NCI-H748 treated with DMSO at 0.1 percent for 48 hours (cell line): ENCODE measurements at regions not wholly inside any gene's neighbourhood (a gene's known extent, or its start where the extent isn't known, plus 50 kb on each side); places are given as distances from the start of the nearest gene placed in this dataset.
"Not testable (repeated sequence)": the region's sequence is repeated elsewhere in the genome, so short reads cannot be mapped to it uniquely, and the experiment has no call there.

ENCODE experiments used
- DNase-seq: peaks from one replicate; lab custom pipeline; 2025; lab: John Stamatoyannopoulos, UW

DNA sequence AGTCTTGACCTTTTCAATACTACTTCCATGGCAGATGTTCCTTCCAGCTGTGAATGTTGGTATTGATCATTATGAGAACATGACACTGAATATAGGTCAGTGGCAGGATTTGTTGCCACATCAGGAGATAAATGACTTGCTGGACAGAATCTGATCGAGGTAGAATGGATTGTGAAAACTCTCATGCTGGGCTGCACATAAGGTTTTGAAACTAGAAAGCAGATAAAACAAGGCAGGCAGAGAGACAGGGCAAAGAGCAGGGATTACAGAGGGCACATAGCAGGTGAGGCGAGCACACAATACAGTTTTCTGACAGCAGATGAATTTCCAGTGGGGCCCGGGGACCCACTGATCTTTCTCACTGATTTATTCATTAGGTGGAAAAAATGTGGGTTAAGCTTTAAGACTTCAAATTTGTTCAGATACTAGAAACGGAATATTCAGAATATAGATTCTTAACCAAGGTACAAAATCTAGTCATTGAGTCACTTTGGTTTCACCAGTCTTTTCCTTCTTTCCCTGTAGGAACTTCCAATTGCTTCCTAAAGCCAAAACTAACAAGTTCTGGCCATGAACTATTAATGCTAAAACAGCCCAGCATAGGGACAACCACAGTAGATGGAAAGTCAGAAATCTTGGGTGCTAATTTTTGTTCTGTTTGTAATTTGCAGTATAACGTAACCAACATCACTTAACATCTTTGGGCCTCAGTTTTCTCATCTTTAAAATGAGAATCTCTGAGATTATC, 296.0 kb upstream of the PTBP2 start:
- DNase-seq: no peak

DNA sequence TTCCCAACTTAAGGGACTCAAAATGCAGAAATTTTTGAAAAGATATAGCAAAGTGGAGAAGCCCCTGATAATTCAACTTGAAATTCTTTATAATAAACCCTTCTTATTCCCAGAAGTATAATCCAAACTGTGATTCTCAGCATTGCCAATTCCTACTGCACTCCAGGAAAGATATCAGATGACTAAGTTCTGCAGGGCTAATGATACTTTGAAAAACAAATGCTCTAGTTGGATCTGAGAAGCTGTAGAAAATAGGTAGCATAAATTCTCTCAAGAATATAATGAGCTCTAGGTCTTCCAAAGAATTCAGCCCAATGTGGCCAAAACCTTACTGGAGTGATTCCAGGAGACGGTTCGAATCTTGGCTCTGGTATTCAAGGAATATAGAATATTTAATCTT, 294.0 kb upstream of the PTBP2 start:
- DNase-seq: no peak

DNA sequence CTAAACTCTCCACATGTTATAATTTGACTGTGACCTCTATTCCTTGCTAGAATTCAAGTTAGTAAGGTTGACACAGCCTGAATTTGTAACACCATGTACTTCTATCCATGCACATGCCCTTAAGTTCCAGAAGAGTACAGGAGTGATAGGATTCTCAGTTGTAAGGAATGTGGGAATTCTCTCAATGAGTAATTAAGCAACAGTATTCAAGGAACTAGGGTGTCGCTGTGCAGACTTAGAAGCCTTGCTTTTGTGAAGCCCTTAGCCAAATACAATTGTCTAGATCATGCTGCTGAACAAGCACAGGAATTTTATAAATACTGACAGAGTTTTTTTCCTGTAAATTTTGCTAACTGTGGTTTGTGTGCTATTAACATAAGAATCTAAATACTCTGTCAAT, 276.3 kb upstream of the PTBP2 start:
- no peak for DNase-seq

DNA sequence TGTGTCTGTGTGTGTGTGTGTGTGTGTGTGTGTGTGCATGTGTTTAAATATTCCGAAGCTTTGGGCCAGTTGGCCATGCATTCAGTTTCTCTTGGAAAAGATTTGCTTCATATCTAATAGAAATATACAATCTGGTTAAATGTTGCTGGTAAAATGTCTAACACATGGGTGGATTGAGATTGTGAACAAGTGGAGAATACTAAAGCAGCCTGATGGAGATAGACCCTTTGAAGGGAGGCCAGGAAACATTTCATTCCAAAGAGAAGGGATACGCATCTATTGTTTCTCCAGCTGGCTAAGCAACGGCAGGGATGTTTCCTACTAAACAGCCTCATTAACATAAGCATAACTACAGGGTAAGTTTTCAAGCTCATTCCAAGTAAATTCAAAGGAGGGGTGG, 257.5 kb upstream of the PTBP2 start:
- DNase-seq: no peak

DNA sequence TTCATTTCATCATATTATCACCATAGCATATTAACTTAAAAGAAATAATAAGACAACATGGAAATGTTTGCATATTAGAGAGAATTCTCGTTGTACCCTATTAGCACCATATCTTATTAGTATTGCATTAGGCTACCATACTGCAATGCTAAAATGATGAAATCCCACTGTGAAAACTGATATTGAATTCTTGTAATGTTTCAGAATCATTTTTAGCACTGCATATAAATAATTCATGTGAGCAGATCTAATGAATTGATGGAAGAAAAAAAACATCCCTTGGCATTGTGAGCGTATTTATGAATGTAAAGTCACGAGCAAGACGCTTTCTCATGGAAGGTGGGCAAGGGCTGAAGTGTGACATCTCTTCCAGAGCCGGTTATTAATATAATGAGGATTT, 257.1 kb upstream of the PTBP2 start:
- DNase-seq: no peak

DNA sequence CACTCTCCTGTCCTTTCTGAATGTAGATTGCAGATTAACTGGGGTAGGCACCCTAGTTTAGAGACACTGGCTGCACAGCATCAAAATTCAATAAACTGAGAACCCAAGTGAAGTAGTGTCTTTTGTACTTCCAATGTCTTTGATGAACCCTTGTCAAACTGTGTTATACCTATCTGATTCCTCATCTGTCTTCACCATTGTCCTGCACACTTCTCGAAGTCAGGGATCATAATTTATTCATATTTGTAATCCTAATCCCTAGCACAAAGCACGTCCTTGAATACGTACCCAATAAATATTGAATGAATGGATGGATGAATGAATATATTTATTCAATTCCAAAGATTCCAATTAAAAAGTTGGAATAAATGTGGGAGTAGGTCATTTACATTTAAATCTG, 256.6 kb upstream of the PTBP2 start:
- no peak for DNase-seq

DNA sequence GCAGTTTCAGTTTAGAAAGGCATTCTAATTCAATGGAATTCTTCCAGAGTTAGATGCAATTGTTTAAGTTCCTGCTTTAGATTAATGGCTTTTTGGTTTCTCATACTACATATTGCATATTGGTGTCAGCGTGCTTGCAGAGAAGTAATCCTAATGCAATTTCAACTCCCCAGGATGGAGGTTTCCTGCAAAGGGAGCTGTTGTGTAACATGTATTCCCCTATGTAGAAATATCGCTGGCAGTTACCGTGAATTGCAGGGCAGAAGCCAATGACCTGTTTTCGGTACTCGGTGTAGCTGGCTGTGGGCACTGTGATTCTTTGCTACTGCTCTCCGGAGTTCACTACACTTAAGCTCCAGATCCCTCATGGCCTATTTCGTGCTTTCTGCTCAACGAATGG, 256.1 kb upstream of the PTBP2 start:
- no peak for DNase-seq

DNA sequence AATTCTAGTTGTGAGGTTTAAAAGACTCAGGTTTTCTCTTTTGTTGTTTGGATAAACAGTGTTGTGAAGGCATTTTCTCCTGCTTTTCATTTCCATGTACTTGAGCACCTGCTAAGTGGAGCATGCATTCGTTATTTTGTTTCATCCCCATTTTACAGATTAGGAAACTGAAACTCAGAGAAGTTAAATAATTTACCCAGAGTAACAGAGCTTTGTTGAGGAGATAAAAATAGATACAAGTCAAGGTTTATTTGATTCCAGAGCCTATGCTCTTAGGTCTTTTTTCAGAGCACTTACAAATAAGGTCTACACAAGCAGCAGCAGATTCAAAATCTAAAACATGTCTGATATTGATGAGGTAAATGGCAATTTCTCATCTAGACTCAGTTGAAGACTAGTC, 254.7 kb upstream of the PTBP2 start:
- no peak for DNase-seq

DNA sequence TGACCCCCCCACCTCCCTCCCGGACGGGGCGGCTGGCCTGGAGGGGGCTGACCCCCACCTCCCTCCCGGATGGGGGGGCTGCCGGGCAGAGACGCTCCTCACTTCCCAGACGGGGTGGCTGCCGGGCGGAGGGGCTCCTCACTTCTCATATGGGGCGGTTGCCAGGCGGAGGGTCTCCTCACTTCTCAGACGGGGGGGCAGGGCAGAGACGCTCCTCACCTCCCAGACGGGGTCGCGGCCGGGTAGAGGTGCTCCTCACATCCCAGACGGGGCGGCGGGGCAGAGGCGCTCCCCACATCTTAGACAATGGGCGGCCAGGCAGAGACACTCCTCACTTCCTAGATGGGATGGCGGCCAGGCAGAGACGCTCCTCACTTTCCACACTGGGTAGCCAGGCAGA, 251.9 kb upstream of the PTBP2 start:
- DNase-seq: not testable (repeated sequence)

DNA sequence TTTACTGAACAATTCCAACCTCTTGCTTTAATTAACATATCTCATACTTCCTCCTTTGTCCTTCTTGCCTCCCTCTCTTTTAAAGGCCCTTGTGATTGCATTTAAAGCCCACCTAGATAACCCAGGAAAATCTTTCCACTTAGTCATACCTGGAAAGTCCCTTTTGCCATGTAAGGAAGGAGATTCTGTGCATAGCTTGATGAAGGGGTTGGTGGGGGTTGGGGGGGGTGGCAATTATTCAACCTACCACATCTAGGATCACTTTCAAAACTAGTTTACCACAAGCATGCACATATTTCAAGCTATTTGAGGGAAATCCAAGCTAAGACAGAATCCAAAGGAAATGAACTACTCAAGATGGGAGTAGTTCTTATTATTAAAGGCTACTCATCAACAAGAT, 249.1 kb upstream of the PTBP2 start:
- DNase-seq: no peak

DNA sequence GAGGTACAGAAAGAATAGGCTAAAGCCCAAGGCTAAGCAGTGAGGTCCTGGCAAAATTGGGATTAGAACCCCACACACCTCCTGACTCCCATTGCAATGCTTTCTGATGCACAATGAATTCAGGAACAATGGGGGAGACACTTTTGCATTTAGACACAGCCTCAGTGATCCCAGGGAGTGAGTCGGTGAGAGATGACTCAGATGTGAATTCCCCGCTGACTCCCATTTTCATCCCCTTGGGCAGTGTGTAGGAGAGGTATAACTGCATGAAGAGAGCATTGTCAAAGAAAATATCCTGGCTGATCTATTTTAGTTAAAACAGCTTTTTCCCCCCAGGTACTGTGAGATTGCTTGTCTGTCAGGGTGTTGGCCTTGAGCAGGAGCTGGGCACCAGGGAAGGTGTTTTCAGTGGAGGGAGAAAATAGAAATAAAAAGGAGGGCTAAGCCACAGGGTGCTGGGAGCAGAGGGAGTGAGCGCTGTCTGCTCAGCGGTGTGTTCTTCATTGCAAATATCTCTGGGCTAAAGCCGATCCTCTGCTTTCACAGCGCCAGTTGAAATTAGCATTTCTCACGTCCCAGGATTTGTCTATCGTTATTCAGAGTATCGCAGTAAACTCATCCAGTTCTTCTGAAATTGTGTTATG, 247.7 kb upstream of the PTBP2 start:
- no peak for DNase-seq

DNA sequence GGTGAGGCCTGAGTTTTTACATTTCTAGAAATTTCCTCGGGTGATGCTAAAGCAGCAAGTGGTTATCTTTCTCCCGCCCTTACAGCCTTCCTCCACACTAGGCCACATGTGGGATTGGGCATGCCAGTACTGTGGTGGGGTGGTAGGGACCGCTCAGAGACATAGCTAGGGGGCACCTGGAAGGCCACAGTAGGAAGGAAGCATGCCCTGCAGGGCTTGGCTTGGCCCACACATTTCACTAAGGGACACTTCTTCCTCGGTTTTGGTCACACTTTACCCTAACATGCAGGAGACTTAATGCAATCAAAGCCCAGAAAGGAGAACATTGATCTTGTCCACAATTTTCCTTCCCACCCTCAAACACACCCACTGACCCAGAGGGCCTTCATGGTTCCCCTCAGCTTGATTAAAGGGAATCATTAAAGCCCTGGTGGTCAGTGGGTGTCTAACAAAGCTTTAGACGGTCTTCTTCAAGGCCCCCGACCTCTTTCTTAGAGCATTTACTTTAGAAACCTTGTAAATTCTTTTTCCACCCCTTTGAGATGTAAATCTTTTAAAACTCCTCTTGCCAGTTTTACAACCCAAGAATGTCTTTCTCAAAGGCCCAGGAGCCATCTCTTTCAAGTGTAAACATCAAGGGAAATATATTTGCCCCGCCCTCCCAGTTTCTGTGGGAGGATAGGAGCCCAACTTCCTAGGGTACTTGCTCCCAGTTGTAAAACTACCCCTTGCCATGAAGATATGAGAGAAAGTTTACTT, 246.4 kb upstream of the PTBP2 start:
- no peak for DNase-seq

DNA sequence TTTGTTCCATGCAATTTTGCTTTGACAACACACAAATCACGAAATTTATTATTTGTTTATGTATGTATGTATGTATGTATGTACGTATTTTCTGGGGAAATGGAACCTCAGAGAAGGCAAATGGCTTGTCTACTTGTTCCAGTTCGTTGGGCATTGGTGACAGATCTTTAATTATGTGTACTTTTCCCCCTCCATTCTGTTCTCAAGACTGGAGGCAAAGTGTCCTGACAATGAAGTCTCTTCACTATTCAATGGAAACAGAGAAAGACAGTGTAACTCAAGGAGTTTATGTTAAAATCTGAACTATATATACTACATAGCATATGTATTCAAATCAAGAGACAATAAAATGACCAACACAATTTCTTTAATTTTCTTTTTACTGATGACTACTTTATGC, 245.7 kb upstream of the PTBP2 start:
- DNase-seq: no peak

DNA sequence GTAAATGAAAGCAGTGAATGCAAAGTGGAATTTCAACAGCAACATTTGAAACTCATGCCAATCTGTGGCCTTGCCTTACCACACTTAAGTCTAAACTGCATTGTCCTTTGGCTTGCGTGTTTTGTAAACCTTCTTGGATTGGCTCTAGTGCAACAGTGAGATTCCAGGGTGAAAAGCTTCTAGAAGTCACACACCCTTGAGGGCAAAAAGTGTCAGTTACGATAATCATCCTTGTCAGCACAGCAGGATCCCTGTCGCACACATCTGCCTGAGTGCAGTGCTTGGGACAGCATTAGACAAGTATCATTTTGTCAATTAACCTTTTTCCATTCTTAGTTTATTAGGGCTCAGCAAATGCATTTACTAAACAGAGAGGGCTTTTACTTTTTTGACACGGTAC, 243.4 kb upstream of the PTBP2 start:
- no peak for DNase-seq

DNA sequence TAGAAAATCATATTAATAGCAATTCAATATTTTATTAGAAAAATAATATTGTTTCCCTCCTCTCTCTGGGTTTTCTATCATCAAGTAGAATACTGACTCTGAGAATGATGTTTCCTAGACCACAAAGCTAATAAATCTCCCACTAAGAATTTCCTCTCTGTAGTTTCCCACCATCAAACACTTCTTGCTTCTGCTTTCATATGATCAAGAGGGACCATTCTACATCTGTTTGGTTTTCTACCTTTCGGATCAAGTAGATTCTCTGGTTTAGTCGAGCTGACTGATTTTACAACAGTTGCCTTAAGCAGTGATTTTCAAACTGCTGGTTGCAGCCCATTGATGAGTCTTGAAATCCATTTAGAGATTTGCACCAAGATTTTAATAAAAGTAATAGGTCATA, 240.2 kb upstream of the PTBP2 start:
- DNase-seq: no peak

DNA sequence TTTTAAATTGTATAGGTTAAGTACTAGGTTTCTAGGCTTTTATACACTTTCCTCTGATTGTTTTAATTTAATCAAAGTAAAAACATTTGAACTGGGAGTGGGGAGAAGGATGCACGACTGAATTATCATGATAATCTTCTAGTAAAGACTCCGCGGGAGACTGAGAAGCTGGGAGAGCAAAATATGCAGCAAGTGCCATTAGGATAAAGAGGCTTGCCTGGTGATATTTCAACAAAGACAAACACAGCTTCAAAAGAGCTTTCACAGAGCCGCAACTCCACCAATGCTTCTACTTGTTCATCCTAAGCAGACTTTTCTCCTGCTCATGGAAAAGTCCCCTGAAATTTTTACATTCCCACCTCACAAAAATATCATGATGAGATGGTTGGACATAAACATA, 239.0 kb upstream of the PTBP2 start:
- no peak for DNase-seq

DNA sequence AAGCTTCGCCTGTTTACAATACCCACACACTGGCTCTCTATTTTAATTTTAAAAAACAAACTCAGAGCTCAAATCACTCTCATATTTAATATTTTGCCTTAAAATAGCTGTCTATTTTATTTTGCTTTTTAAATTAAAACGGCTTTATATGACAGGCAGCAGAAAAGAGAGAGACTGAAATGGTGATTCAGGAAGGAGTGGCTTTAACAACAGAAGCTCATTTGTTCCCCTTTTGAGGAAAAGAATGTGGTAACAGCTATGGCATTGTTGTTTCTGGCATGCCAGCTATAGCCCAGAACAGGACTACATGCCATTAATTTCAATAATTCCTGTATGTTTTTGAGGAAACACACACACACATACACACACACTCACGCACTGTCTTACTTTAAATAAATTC, 234.2 kb upstream of the PTBP2 start:
- DNase-seq: no peak

DNA sequence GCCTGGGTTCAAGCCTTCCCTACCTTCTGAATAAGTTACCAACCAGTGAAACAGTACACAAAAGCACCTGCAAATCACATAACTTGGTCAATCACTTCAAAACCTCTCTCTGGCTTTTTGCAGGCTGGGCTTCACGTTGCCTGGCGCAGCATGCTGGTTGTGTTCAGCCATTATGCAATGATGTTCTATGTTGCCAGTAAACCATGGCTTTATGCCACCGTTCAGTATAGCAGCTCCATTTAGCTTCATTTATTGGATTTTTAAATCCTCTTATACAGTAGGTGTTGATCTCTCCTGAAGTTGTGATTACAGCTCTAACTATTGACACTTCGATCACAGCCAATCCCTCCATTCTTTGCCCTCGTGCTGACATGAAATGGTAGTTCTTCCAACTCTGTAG, 233.6 kb upstream of the PTBP2 start:
- DNase-seq: no peak

DNA sequence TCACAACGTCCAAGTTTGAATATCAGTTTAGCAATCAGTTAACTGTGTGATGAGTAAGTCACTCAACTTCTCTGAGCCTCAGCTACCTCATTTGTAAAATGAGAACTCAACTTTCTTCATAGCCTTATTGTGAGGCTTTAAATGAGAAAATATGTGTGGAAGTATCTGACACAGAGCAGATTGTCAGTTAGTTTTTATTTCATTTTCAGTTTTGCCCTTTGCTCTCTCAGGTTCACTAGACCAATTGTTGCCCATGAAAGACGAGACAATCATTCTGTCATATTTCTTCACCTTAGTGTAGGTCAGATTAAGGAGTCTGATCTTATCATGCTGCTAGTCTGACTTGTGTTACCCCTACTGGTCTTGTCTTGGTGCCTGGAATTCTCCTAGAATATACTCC, 232.8 kb upstream of the PTBP2 start:
- no peak for DNase-seq

DNA sequence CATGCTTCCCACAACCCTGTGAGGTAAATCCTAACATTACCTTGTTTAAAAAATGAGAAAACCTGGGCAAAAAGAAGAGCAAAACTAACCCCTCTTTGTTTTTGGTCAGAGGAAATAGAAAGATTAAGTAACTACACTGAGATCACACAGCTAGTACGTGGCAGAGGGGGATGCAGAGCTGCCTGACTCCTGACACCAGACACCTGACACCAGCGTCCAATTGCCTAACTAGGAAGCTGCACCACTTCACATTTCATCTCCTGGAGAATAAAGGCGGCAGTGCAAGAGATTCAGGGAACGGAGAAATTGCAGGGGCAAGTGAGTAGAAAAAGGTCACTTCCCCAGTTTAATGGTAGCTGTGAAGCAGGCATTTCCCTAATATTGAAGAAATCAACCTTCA, 229.3 kb upstream of the PTBP2 start:
- peak; percentile 3 for DNase-seq

DNA sequence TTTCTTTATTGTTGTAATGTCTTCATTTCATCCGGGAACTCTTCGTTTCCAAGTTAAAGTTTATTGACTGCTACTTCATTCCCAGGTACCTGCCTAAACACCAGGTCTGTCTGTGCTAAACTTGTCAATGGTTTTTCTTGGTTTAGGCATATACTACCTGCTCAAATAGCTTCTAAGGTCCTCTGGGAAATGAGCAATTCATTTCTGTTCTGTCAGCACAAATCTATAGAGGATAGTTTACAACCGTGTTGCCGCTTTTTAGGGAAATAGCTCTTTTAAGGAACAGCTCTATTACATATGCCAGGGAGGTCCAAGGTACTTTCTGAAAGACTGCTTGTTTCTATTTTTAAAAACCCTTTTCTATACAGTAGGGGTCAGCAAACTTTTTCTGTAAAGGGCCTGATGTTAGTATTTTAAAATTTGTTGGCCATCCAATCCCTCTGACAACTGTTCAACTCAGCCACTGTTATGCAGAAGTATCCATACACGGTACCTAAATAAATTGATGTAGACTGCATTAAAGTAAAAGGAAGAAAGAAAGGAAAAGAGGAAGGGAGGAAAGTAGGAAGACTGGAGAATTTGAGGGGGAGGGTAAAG, 222.7 kb upstream of the PTBP2 start:
- no peak for DNase-seq

DNA sequence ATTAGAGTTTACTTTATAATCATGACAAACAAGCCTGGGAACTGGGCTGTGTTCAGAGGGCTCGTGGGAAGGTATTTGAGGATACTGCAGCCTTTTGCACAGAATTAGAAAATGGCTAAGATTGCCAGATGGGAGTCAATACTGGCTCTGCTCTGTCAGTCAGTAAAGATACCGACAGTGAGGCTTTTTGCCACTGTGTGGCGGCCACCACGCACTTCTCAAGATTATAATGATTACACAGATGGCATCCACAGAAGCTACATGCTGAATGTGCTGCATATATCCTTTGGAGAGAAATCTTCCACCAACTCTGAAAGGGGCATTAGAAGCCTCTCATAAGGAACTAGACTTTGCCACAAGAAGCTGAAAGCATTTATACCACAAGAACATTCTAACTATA, 213.4 kb upstream of the PTBP2 start:
- no peak for DNase-seq

DNA sequence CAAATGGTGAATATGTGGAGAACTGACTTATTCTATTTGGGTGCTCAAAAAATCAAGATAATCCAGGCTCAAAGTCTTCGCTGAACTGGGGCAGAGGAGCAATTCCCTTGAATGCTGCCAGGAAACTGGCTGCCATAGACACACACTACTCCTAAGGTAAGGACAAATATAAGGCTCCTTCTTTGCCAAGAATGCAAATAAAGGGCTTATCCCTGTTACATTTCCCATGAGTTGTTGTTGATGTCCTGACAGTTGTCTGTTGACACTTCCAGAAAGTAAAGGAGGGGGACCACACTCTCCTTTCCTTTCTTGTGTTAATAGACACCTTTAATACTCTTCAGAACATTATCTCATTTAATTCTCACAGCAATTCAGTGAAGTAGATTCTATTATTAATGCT, 212.2 kb upstream of the PTBP2 start:
- DNase-seq: no peak
